HAP-1 (cell line): ENCODE measurements at regions not wholly inside any gene's neighbourhood (a gene's known extent, or its start where the extent isn't known, plus 50 kb on each side); places are given as distances from the start of the nearest gene placed in this dataset.
"Not testable (repeated sequence)": the region's sequence is repeated elsewhere in the genome, so short reads cannot be mapped to it uniquely, and the experiment has no call there.

Experiments used
- DNase-seq, 2 experiments: peaks; one replicate each; pipeline ENCODE4 v3.0.0-alpha.2; 2016 to 2020; ENCODE audit warnings: low spot score in 2 of 2
- H3K27me3 ChIP-seq: fragments of 250-450 bp; sonication (Bioruptor Pico); 2 replicates; pipeline ENCODE4 v1.5.1; 2020; ENCODE audit warnings: low read depth, mild to moderate bottlenecking, moderate library complexity
- H3K36me3 ChIP-seq: fragments of 250-450 bp; sonication (Bioruptor Pico); replicated peaks from 2 replicates; pipeline ENCODE4 v1.5.1; 2020; ENCODE audit warnings: mild to moderate bottlenecking
- H3K4me1 ChIP-seq: fragments of 250-450 bp; sonication (Bioruptor Pico); 2 replicates; pipeline ENCODE4 v1.5.1; 2020; ENCODE audit warnings: mild to moderate bottlenecking
- H3K4me3 ChIP-seq: fragments of 250-450 bp; sonication (Bioruptor Pico); 2 replicates; pipeline ENCODE4 v1.5.1; 2020; ENCODE audit warnings: mild to moderate bottlenecking, moderate library complexity
- H3K9me3 ChIP-seq: fragments of 250-450 bp; sonication (Bioruptor Pico); 2 replicates; pipeline ENCODE4 v1.5.1; 2020; ENCODE audit warnings: mild to moderate bottlenecking, moderate library complexity
- in situ Hi-C: fragments of 300-500 bp; cut with MboI; formaldehyde crosslinking; loops from 3 replicates; pipeline ENCODE4 v1.14.3; 2020; ENCODE audit warnings: low sequenced_read_pairs, inconsistent platforms, mixed read lengths

- DNase-seq = not testable (repeated sequence)
Measured at GRCh38 chr3:94648270-94649180, 585.7 kb downstream of the NSUN3 start.

GRCh38 chr3:94654096-94654495 lies 591.2 kb downstream of the NSUN3 start:
- in situ Hi-C loops = no loop called here
- no peaks in the 10 kb centered on the region for H3K9me3 ChIP-seq
- no peak for DNase-seq

More at GRCh38 chr3:94648270-94649180, 585.7 kb downstream of the NSUN3 start:
- H3K4me1 ChIP-seq, H3K4me3 ChIP-seq, H3K27me3 ChIP-seq, H3K36me3 ChIP-seq, in situ Hi-C loops, H3K9me3 ChIP-seq: not testable (repeated sequence)

GRCh38 chr3:94665922-94666321 lies 603.1 kb downstream of the NSUN3 start:
- Histone ChIP-seq H3K27me3 (no peaks in the 10 kb centered on the region), H3K36me3 (no peaks in the 10 kb centered on the region), H3K4me3 (no peak overlapping the region), H3K9me3 (no peaks in the 10 kb centered on the region), H3K4me1 (no peaks in the 10 kb centered on the region)
- no peak for DNase-seq
- in situ Hi-C loops = no loop called here

More at GRCh38 chr3:94654096-94654495, 591.2 kb downstream of the NSUN3 start:
- Histone ChIP-seq H3K27me3 (no peaks in the 10 kb centered on the region), H3K4me1 (no peaks in the 10 kb centered on the region), H3K36me3 (no peaks in the 10 kb centered on the region), H3K4me3 (no peak overlapping the region)

GRCh38 chr3:94671078-94671477 lies 608.2 kb downstream of the NSUN3 start:
- no peaks in the 10 kb centered on the region for H3K9me3 ChIP-seq
- in situ Hi-C loops = no loop called here
- H3K27me3 ChIP-seq = no peaks in the 10 kb centered on the region
- H3K36me3 ChIP-seq = no peaks in the 10 kb centered on the region
- H3K4me3 ChIP-seq = no peak overlapping the region
- no peak for DNase-seq
- no peaks in the 10 kb centered on the region for H3K4me1 ChIP-seq

GRCh38 chr3:94673876-94674275 lies 611.0 kb downstream of the NSUN3 start:
- H3K4me3 ChIP-seq = no peak overlapping the region
- H3K36me3 ChIP-seq = no peaks in the 10 kb centered on the region
- no peaks in the 10 kb centered on the region for H3K4me1 ChIP-seq
- H3K9me3 ChIP-seq = no peaks in the 10 kb centered on the region
- no peak for DNase-seq
- in situ Hi-C loops = no loop called here
- no peaks in the 10 kb centered on the region for H3K27me3 ChIP-seq

- H3K27me3 ChIP-seq = no peaks in the 10 kb centered on the region
- no peaks in the 10 kb centered on the region for H3K4me1 ChIP-seq
- no peaks in the 10 kb centered on the region for H3K9me3 ChIP-seq
- no peaks in the 10 kb centered on the region for H3K36me3 ChIP-seq
- no peak overlapping the region for H3K4me3 ChIP-seq
- in situ Hi-C loops = no loop called here
- DNase-seq = no peak
Measured at GRCh38 chr3:94686208-94686607, 623.3 kb downstream of the NSUN3 start.

- Histone ChIP-seq H3K9me3 (no peaks in the 10 kb centered on the region), H3K4me3 (no peak overlapping the region), H3K27me3 (no peaks in the 10 kb centered on the region), H3K36me3 (no peaks in the 10 kb centered on the region), H3K4me1 (no peaks in the 10 kb centered on the region)
- no peak for DNase-seq
- in situ Hi-C loops = no loop called here
Measured at GRCh38 chr3:94693997-94694640, 631.3 kb downstream of the NSUN3 start.

- Histone ChIP-seq H3K9me3 (no peaks in the 10 kb centered on the region), H3K36me3 (no peaks in the 10 kb centered on the region), H3K4me3 (no peak overlapping the region), H3K4me1 (no peaks in the 10 kb centered on the region), H3K27me3 (no peaks in the 10 kb centered on the region)
- no peak for DNase-seq
- in situ Hi-C loops = no loop called here
Measured at GRCh38 chr3:94694894-94695293, 632.0 kb downstream of the NSUN3 start.

GRCh38 chr3:94704467-94704866 lies 641.6 kb downstream of the NSUN3 start:
- H3K9me3 ChIP-seq = no peaks in the 10 kb centered on the region
- H3K36me3 ChIP-seq = no peaks in the 10 kb centered on the region
- in situ Hi-C loops = no loop called here
- no peak for DNase-seq
- no peaks in the 10 kb centered on the region for H3K4me1 ChIP-seq
- no peaks in the 10 kb centered on the region for H3K27me3 ChIP-seq
- H3K4me3 ChIP-seq = no peak overlapping the region

- Histone ChIP-seq H3K9me3 (no peaks in the 10 kb centered on the region), H3K4me1 (no peaks in the 10 kb centered on the region), H3K27me3 (no peaks in the 10 kb centered on the region), H3K4me3 (no peak overlapping the region), H3K36me3 (no peaks in the 10 kb centered on the region)
- in situ Hi-C loops = no loop called here
- no peak for DNase-seq
Measured at GRCh38 chr3:94709249-94709902, 646.5 kb downstream of the NSUN3 start.

- Histone ChIP-seq H3K36me3 (no peaks in the 10 kb centered on the region), H3K4me1 (no peaks in the 10 kb centered on the region), H3K9me3 (no peaks in the 10 kb centered on the region), H3K4me3 (no peak overlapping the region), H3K27me3 (0 out of 2 replicates have a peak, but pooled peaks cover 3% of the 10 kb centered on the region)
- DNase-seq = no peak
- in situ Hi-C loops = no loop called here
Measured at GRCh38 chr3:94714194-94714593, 651.3 kb downstream of the NSUN3 start.

GRCh38 chr3:94716326-94717018 lies 653.6 kb downstream of the NSUN3 start:
- Histone ChIP-seq H3K27me3 (0 out of 2 replicates have a peak, but pooled peaks cover 3% of the 10 kb centered on the region), H3K9me3 (no peaks in the 10 kb centered on the region), H3K4me3 (no peak overlapping the region), H3K36me3 (no peaks in the 10 kb centered on the region), H3K4me1 (no peaks in the 10 kb centered on the region)
- in situ Hi-C loops = no loop called here
- no peak for DNase-seq

- in situ Hi-C loops = no loop called here
- peak in 1 of 2 experiments; percentile 64 for DNase-seq
- Histone ChIP-seq H3K36me3 (no peaks in the 10 kb centered on the region), H3K9me3 (no peaks in the 10 kb centered on the region), H3K4me1 (no peaks in the 10 kb centered on the region), H3K4me3 (no peak overlapping the region), H3K27me3 (0 out of 2 replicates have a peak, but pooled peaks cover 5% of the 10 kb centered on the region)
Measured at GRCh38 chr3:94734206-94734605, 671.3 kb downstream of the NSUN3 start.
